SHP77 treated with DMSO at 0.1 percent for 48 hours (cell line): ENCODE measurements at regions not wholly inside any gene's neighbourhood (a gene's known extent, or its start where the extent isn't known, plus 50 kb on each side); places are given as distances from the start of the nearest gene placed in this dataset.
"Not testable (repeated sequence)": the region's sequence is repeated elsewhere in the genome, so short reads cannot be mapped to it uniquely, and the experiment has no call there.

ENCODE experiments used
- DNase-seq: peaks from one replicate; lab custom pipeline; 2025; lab: John Stamatoyannopoulos, UW

GRCh38 chr6:99668036-99668705, 61.5 kb downstream of the PRDM13 start:
- no peak for DNase-seq

- DNase-seq: no peak
Observed at GRCh38 chr6:99689916-99690685, 83.5 kb downstream of the PRDM13 start.

GRCh38 chr6:99702287-99702686, 95.7 kb downstream of the PRDM13 start:
- not testable (repeated sequence) for DNase-seq

- DNase-seq: no peak
Observed at GRCh38 chr6:99709062-99709461, 102.4 kb downstream of the PRDM13 start.

GRCh38 chr6:99711302-99711701, 104.7 kb downstream of the PRDM13 start:
- DNase-seq: no peak

GRCh38 chr6:99711925-99712324, 105.3 kb downstream of the PRDM13 start:
- no peak for DNase-seq

GRCh38 chr6:99712519-99712918, 105.9 kb downstream of the PRDM13 start:
- no peak for DNase-seq

GRCh38 chr6:99722043-99722442, 115.4 kb downstream of the PRDM13 start:
- not testable (repeated sequence) for DNase-seq

- DNase-seq: not testable (repeated sequence)
Observed at GRCh38 chr6:99730237-99730636, 123.6 kb downstream of the PRDM13 start.

GRCh38 chr6:99736302-99736701, 129.7 kb downstream of the PRDM13 start:
- no peak for DNase-seq

GRCh38 chr6:99739526-99739925, 132.9 kb downstream of the PRDM13 start:
- no peak for DNase-seq

GRCh38 chr6:99741092-99741491, 134.5 kb downstream of the PRDM13 start:
- DNase-seq: no peak

- no peak for DNase-seq
Observed at GRCh38 chr6:99743647-99744046, 137.0 kb downstream of the PRDM13 start.

- no peak for DNase-seq
Observed at GRCh38 chr6:99745651-99746050, 139.0 kb downstream of the PRDM13 start.

- peak; percentile 39 for DNase-seq
Observed at GRCh38 chr6:99746261-99746895, 139.7 kb downstream of the PRDM13 start.

- DNase-seq: no peak
Observed at GRCh38 chr6:99761711-99762110, 155.1 kb downstream of the PRDM13 start.

- no peak for DNase-seq
Observed at GRCh38 chr6:99768166-99768565, 161.5 kb downstream of the PRDM13 start.

- no peak for DNase-seq
Observed at GRCh38 chr6:99779631-99780555, 173.3 kb downstream of the PRDM13 start.

GRCh38 chr6:99780556-99780885, 173.9 kb downstream of the PRDM13 start:
- no peak for DNase-seq

- DNase-seq: no peak
Observed at GRCh38 chr6:99789767-99790166, 183.1 kb downstream of the PRDM13 start.

- peak; percentile 2 for DNase-seq
Observed at GRCh38 chr6:99790679-99791078, 184.0 kb downstream of the PRDM13 start.

GRCh38 chr6:99801805-99802204, 192.2 kb downstream of the MCHR2 start:
- DNase-seq: no peak
